ENCODE measurements at regions not wholly inside any gene's neighbourhood (a gene's known extent, or its start where the extent isn't known, plus 50 kb on each side); places are given as distances from the start of the nearest gene placed in this dataset.

GRCh38 chr3:135633078-135633477 is 332.4 kb upstream of the PPP2R3A start:
- TF ChIP-seq TAF1 (IDR thresholded peaks at IDR 0.05; ENCODE audit: low read depth, low read length) (no peak), POLR2A (IDR thresholded peaks at IDR 0.05; ENCODE audit: low read depth, low read length) (no peak), POLR2AphosphoS5 (IDR thresholded peaks at IDR 0.05; ENCODE audit: low read depth, low read length) (no peak), SPI1 (IDR thresholded peaks at IDR 0.05; ENCODE audit: low read depth, low read length) (no peak), POU2F2 (IDR thresholded peaks at IDR 0.05; ENCODE audit: low read depth, low read length) (no peak)

Measured in GM12891 (cell line).